Glutamatergic neuron (in vitro differentiated cells): ENCODE measurements at regions not wholly inside any gene's neighbourhood (a gene's known extent, or its start where the extent isn't known, plus 50 kb on each side); places are given as distances from the start of the nearest gene placed in this dataset.

Source experiments
- DNase-seq: peaks from one replicate; pipeline ENCODE4 v3.0.0; 2022
- H3K27ac Mint-ChIP-seq: one replicate; pipeline ENCODE4 v1.8.0; 2020; ENCODE audit warnings: mild to moderate bottlenecking, mixed read lengths, inconsistent platforms; ENCODE audit not compliant: unreplicated experiment
- H3K27me3 Mint-ChIP-seq: one replicate; pipeline ENCODE4 v1.8.0; 2020; ENCODE audit warnings: mild to moderate bottlenecking, moderate library complexity, mixed read lengths, inconsistent platforms; ENCODE audit not compliant: unreplicated experiment
- H3K36me3 Mint-ChIP-seq: one replicate; pipeline ENCODE4 v1.8.0; 2020; ENCODE audit warnings: mild to moderate bottlenecking, mixed read lengths, inconsistent platforms; ENCODE audit not compliant: unreplicated experiment
- H3K4me1 Mint-ChIP-seq: one replicate; pipeline ENCODE4 v1.8.0; 2020; ENCODE audit warnings: mild to moderate bottlenecking, low read depth, mixed read lengths, inconsistent platforms; ENCODE audit not compliant: unreplicated experiment
- H3K4me3 Mint-ChIP-seq: one replicate; pipeline ENCODE4 v1.8.0; 2020; ENCODE audit warnings: mild to moderate bottlenecking, mixed read lengths, inconsistent platforms; ENCODE audit not compliant: unreplicated experiment
- H3K9me3 Mint-ChIP-seq: one replicate; pipeline ENCODE4 v1.8.0; 2020; ENCODE audit warnings: mild to moderate bottlenecking, moderate library complexity, mixed read lengths, inconsistent platforms; ENCODE audit not compliant: unreplicated experiment
- CTCF ChIP-seq: fragments of 200-600 bp; sonication (generic); IDR thresholded peaks from one replicate; pipeline ENCODE4 v1.5.0; 2021; ENCODE audit not compliant: partially characterized antibody, unreplicated experiment

- Mint-ChIP-seq H3K4me3 (no peak overlapping the region), H3K4me1 (no peaks in the 10 kb centered on the region), H3K27me3 (no peaks in the 10 kb centered on the region), H3K27ac (no peak overlapping the region), H3K9me3 (no peaks in the 10 kb centered on the region), H3K36me3 (no peaks in the 10 kb centered on the region)
- peak; percentile 48 for DNase-seq
- TF ChIP-seq CTCF, result no peak
Observed at GRCh38 chrX:80285131-80285773, 135.0 kb upstream of the TENT5D start.

GRCh38 chrX:80290834-80291233, 129.4 kb upstream of the TENT5D start:
- H3K4me3 Mint-ChIP-seq, result no peak overlapping the region
- H3K36me3 Mint-ChIP-seq, result no peaks in the 10 kb centered on the region
- no peak overlapping the region for H3K27ac Mint-ChIP-seq
- TF ChIP-seq CTCF, result no peak
- no peaks in the 10 kb centered on the region for H3K9me3 Mint-ChIP-seq
- no peaks in the 10 kb centered on the region for H3K27me3 Mint-ChIP-seq
- no peaks in the 10 kb centered on the region for H3K4me1 Mint-ChIP-seq
- no peak for DNase-seq

- Mint-ChIP-seq H3K9me3 (no peaks in the 10 kb centered on the region), H3K36me3 (no peaks in the 10 kb centered on the region), H3K27ac (no peak overlapping the region), H3K27me3 (no peaks in the 10 kb centered on the region), H3K4me1 (no peaks in the 10 kb centered on the region), H3K4me3 (no peak overlapping the region)
- DNase-seq, result no peak
- no peak for TF ChIP-seq CTCF
Observed at GRCh38 chrX:80293354-80293753, 126.9 kb upstream of the TENT5D start.

GRCh38 chrX:80306007-80306406, 114.2 kb upstream of the TENT5D start:
- H3K9me3 Mint-ChIP-seq, result no peaks in the 10 kb centered on the region
- no peak for TF ChIP-seq CTCF
- no peak overlapping the region for H3K27ac Mint-ChIP-seq

DNA sequence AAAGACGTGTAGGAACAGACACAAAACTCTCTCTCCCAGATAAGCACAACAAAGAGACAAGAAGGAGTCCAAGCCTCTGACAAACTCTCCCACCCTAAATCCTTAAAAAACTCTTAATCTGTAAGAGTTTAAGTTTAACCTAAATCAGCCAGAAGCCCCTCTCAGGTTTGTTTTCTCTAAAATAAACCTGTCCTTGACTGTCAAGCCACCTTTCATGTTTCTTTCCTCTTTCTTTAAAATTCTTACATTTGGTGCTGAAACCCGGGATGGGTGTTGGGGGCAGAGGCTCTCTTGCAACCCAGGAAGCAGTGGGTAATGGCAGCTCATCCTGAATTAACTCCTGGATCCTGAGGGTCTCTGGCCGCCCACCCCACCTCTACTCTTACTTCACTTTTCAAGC, 107.8 kb upstream of the TENT5D start:
- TF ChIP-seq CTCF, result no peak
- Mint-ChIP-seq H3K27me3 (no peaks in the 10 kb centered on the region), H3K9me3 (peaks cover 2% of the 10 kb centered on the region)

More at GRCh38 chrX:80306007-80306406, 114.2 kb upstream of the TENT5D start:
- Mint-ChIP-seq H3K36me3 (peaks cover 5% of the 10 kb centered on the region), H3K4me1 (no peaks in the 10 kb centered on the region), H3K27me3 (no peaks in the 10 kb centered on the region), H3K4me3 (no peak overlapping the region)
- DNase-seq, result no peak

More for the DNA sequence above, 107.8 kb upstream of the TENT5D start:
- Mint-ChIP-seq H3K27ac (no peak overlapping the region), H3K4me3 (no peak overlapping the region), H3K4me1 (no peaks in the 10 kb centered on the region), H3K36me3 (no peaks in the 10 kb centered on the region)
- no peak for DNase-seq
